DND-41 (cell line): ENCODE measurements at regions not wholly inside any gene's neighbourhood (a gene's known extent, or its start where the extent isn't known, plus 50 kb on each side); places are given as distances from the start of the nearest gene placed in this dataset.

Experiments used
- ATAC-seq: fragments of 200-7000 bp; cut with Tn5 transposase; 3 replicates; pipeline ENCODE4 v1.9.1; 2021; ENCODE audit warnings: low read depth; ENCODE audit not compliant: insufficient read depth
- DNase-seq: peaks from one replicate; pipeline ENCODE4 v3.0.0-alpha.2; 2020
- H2AFZ ChIP-seq: 2 replicates; pipeline ENCODE4 v1.6.0; 2012; ENCODE audit warnings: low read depth, low read length
- H3K27ac ChIP-seq: 2 replicates; pipeline ENCODE4 v1.5.1; 2012; ENCODE audit warnings: low read length, inconsistent platforms
- H3K27me3 ChIP-seq: fragments of 200-600 bp; sonication (generic); 2 replicates; pipeline ENCODE4 v1.6.0; 2012; ENCODE audit warnings: low read length, mild to moderate bottlenecking, inconsistent platforms; ENCODE audit not compliant: insufficient read depth, poor library complexity
- H3K36me3 ChIP-seq: 2 replicates; pipeline ENCODE4 v1.5.1; 2012; ENCODE audit warnings: low read length, inconsistent platforms; ENCODE audit not compliant: insufficient read depth
- H3K4me1 ChIP-seq: 2 replicates; pipeline ENCODE4 v1.5.1; 2012; ENCODE audit warnings: mild to moderate bottlenecking, low read length; ENCODE audit not compliant: insufficient read depth
- H3K4me2 ChIP-seq: 2 replicates; pipeline ENCODE4 v1.6.0; 2012; ENCODE audit warnings: mild to moderate bottlenecking, moderate library complexity, low read length, inconsistent platforms; ENCODE audit not compliant: insufficient read depth
- H3K4me3 ChIP-seq, 2 experiments: fragments of 200-600 bp in 1 of 2; shearing (Covaris generic) in 1 of 2; 2 replicates each; pipeline ENCODE4 v1.5.1; 2012 to 2016; ENCODE audit warnings: inconsistent platforms in 2 of 2, low read length in 2 of 2, mild to moderate bottlenecking in 2 of 2, low read depth in 1 of 2, moderate library complexity in 1 of 2
- H3K79me2 ChIP-seq: 2 replicates; pipeline ENCODE4 v1.6.0; 2012; ENCODE audit warnings: low read length, inconsistent platforms; ENCODE audit not compliant: insufficient read depth
- H3K9ac ChIP-seq: 2 replicates; pipeline ENCODE4 v1.6.0; 2012; ENCODE audit warnings: low read depth, mild to moderate bottlenecking, inconsistent platforms, low read length, moderate library complexity
- H3K9me3 ChIP-seq: 2 replicates; pipeline ENCODE4 v1.5.1; 2012; ENCODE audit warnings: low read length, moderate library complexity, mild to moderate bottlenecking, inconsistent platforms; ENCODE audit not compliant: insufficient read depth, severe bottlenecking
- H4K20me1 ChIP-seq: 2 replicates; pipeline ENCODE4 v1.6.0; 2012; ENCODE audit warnings: low read length; ENCODE audit not compliant: insufficient read depth
- CTCF ChIP-seq: IDR thresholded peaks from 2 replicates; pipeline ENCODE4 v1.5.1; 2012; ENCODE audit warnings: borderline replicate concordance, low read length, moderate library complexity, mild to moderate bottlenecking; ENCODE audit not compliant: poor library complexity, severe bottlenecking; ENCODE audit errors: extremely low read depth
- EZH2 ChIP-seq: IDR thresholded peaks from 3 replicates; pipeline ENCODE4 v1.6.1; 2012; ENCODE audit warnings: borderline replicate concordance, low read depth, mild to moderate bottlenecking, moderate library complexity, low read length, inconsistent platforms; ENCODE audit not compliant: severe bottlenecking

- DNase-seq = peak; percentile 20
- Histone ChIP-seq H3K4me1 (peaks cover 52% of the 10 kb centered on the region), H4K20me1 (no peaks in the 10 kb centered on the region), H3K27ac (peak overlapping the region; percentile 79), H2AFZ (no peak overlapping the region), H3K9ac (peak overlapping the region; percentile 25; the same call in 1 of the 2 replicates), H3K27me3 (no peaks in the 10 kb centered on the region), H3K79me2 (no peaks in the 10 kb centered on the region), H3K9me3 (peaks cover 4% of the 10 kb centered on the region), H3K36me3 (no peaks in the 10 kb centered on the region), H3K4me3 (no peak overlapping the region), H3K4me2 (no peak overlapping the region)
- TF ChIP-seq CTCF (no peak), EZH2 (no peak)
- peak; percentile 37 for ATAC-seq
Observed at GRCh38 chr22:22395245-22395644, 113.3 kb downstream of the ZNF280B start.

GRCh38 chr22:22396741-22397291, 111.7 kb downstream of the ZNF280B start:
- no peaks in the 10 kb centered on the region for H3K36me3 ChIP-seq
- no peaks in the 10 kb centered on the region for H4K20me1 ChIP-seq
- ATAC-seq = no peak
- H3K4me2 ChIP-seq = no peak overlapping the region
- H3K9ac ChIP-seq = peak overlapping the region; percentile 19
- H3K79me2 ChIP-seq = no peaks in the 10 kb centered on the region
- no peak overlapping the region for H2AFZ ChIP-seq
- no peaks in the 10 kb centered on the region for H3K27me3 ChIP-seq
- H3K4me3 ChIP-seq = no peak overlapping the region
- peak overlapping the region; percentile 72 for H3K27ac ChIP-seq
- H3K9me3 ChIP-seq = peaks cover 4% of the 10 kb centered on the region
- DNase-seq = no peak
- TF ChIP-seq EZH2 = no peak
- no peak for TF ChIP-seq CTCF
- H3K4me1 ChIP-seq = peaks cover 52% of the 10 kb centered on the region

GRCh38 chr22:22397292-22397870, 111.2 kb downstream of the ZNF280B start:
- Histone ChIP-seq H3K79me2 (no peaks in the 10 kb centered on the region), H3K4me1 (peaks cover 52% of the 10 kb centered on the region), H3K9me3 (peaks cover 4% of the 10 kb centered on the region), H3K9ac (peak overlapping the region; percentile 19), H4K20me1 (no peaks in the 10 kb centered on the region), H3K27ac (peak overlapping the region; percentile 72), H3K4me3 (no peak overlapping the region), H3K4me2 (no peak overlapping the region), H3K27me3 (no peaks in the 10 kb centered on the region), H2AFZ (no peak overlapping the region), H3K36me3 (no peaks in the 10 kb centered on the region)
- TF ChIP-seq CTCF (peak; percentile 45), EZH2 (no peak)
- DNase-seq (peak; percentile 62), ATAC-seq (peak; percentile 67)
